HepG2 (cell line): ENCODE measurements at regions not wholly inside any gene's neighbourhood (a gene's known extent, or its start where the extent isn't known, plus 50 kb on each side); places are given as distances from the start of the nearest gene placed in this dataset.

Source experiments
- ARNT ChIP-seq: fragments of 450-650 bp; IDR thresholded peaks from 2 replicates; pipeline ENCODE4 v1.6.1; 2017
- FLYWCH1 ChIP-seq: sonication (generic); formaldehyde crosslinking; IDR thresholded peaks from 2 replicates; pipeline ENCODE4 v1.8.1; 2023; ENCODE audit warnings: mild to moderate bottlenecking, missing genetic modification reagents
- GFI1 ChIP-seq: sonication (generic); formaldehyde crosslinking; IDR thresholded peaks from 2 replicates; pipeline ENCODE4 v1.5.0; 2020; ENCODE audit warnings: missing genetic modification reagents, mild to moderate bottlenecking, borderline replicate concordance
- GPN1 ChIP-seq: sonication (generic); formaldehyde crosslinking; IDR thresholded peaks from 2 replicates; pipeline ENCODE4 v1.5.1; 2020; ENCODE audit warnings: missing genetic modification reagents, borderline replicate concordance
- HCFC1 ChIP-seq: fragments of 150-350 bp; IDR thresholded peaks from 2 replicates; pipeline ENCODE4 v1.6.1; 2014; ENCODE audit warnings: low read depth, low read length
- HDAC2 ChIP-seq: sonication (generic); formaldehyde crosslinking; IDR thresholded peaks from 2 replicates; pipeline ENCODE4 v1.4.0; 2020; ENCODE audit warnings: missing genetic modification reagents
- MIXL1 ChIP-seq: IDR thresholded peaks from 2 replicates; pipeline ENCODE4 v1.6.1; 2016
- SMC3 ChIP-seq: IDR thresholded peaks from 2 replicates; pipeline ENCODE4 v1.6.1; 2011; ENCODE audit warnings: low read length, improper control_type of control experiment
- SP1 ChIP-seq, 2 experiments: fragments of 450-650 bp in 1 of 2; sonication (generic) in 1 of 2; formaldehyde crosslinking in 1 of 2; IDR thresholded peaks; 2 replicates each; pipeline versions ENCODE4 v1.4.0 to v1.6.1; 2016 to 2020; ENCODE audit warnings: missing genetic modification reagents in 1 of 2
- ZNF331 ChIP-seq: sonication (generic); formaldehyde crosslinking; IDR thresholded peaks from 2 replicates; pipeline ENCODE4 v1.4.0; 2020; ENCODE audit warnings: missing genetic modification reagents
- ZNF354B ChIP-seq: sonication (generic); formaldehyde crosslinking; IDR thresholded peaks from 2 replicates; pipeline ENCODE4 v1.8.0; 2022; ENCODE audit warnings: mild to moderate bottlenecking, missing genetic modification reagents
- ZNF383 ChIP-seq: sonication (generic); formaldehyde crosslinking; IDR thresholded peaks from 2 replicates; pipeline ENCODE4 v1.4.0; 2020; ENCODE audit warnings: missing genetic modification reagents, mild to moderate bottlenecking, borderline replicate concordance
- TF ChIP-seq, protein P1 (sequence below): fragments of 450-650 bp; IDR thresholded peaks from 2 replicates; pipeline ENCODE4 v1.6.1; 2016
- TF ChIP-seq, protein P2 (sequence below), 2 experiments: sonication (generic) in 1 of 2; formaldehyde crosslinking in 1 of 2; IDR thresholded peaks; 2 replicates each; pipeline versions ENCODE4 v1.4.0 to v1.6.1; 2016 to 2020; ENCODE audit warnings: borderline replicate concordance in 1 of 2, low read depth in 1 of 2, mild to moderate bottlenecking in 1 of 2, missing genetic modification reagents in 1 of 2
- TF ChIP-seq, protein P3 (sequence below): sonication (generic); formaldehyde crosslinking; IDR thresholded peaks from 2 replicates; pipeline ENCODE4 v1.4.0; 2020; ENCODE audit warnings: missing genetic modification reagents
- TF ChIP-seq, protein P4 (sequence below): sonication (generic); formaldehyde crosslinking; IDR thresholded peaks from 2 replicates; pipeline ENCODE4 v1.4.0; 2020; ENCODE audit warnings: missing genetic modification reagents
- TF ChIP-seq, protein P5 (sequence below): sonication (generic); formaldehyde crosslinking; IDR thresholded peaks from 2 replicates; pipeline ENCODE4 v1.4.0; 2020; ENCODE audit warnings: low read depth, mild to moderate bottlenecking, missing genetic modification reagents

DNA sequence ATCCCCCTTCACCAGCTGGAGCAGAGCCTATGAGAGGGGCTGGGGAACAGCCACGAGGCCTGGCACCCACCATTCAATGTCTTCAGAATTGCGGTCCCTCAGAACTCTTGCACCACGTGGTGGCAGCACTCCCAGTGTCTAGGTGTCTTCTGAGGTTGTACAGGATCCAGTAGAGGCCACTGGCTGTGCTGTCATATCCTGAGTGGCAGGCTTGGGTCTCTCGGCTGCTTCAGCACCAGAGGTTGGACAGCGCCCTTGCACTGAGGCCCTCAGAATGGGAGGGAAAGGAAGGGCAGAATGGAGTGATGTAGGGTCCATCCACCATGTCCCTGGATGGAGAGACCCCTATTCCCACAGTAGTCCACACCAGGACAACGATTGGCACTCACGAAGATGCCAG lies 112.0 kb upstream of the TEKT4 start (continued):
- TF ChIP-seq HDAC2 (CRISPR knock-in tag) (peak; percentile 55; the same call in 1 of the 2 replicates), ZNF383 (CRISPR knock-in tag) (no peak), ZNF354B (no peak), SP1 (IDR thresholded peaks at IDR 0.05) (no peak), SP1 (CRISPR knock-in tag; IDR thresholded peaks at IDR 0.05) (no peak), MIXL1 (no peak), GPN1 (CRISPR knock-in tag) (no peak), SMC3 (no peak), ZNF331 (peak; percentile 69), ARNT (no peak), HCFC1 (no peak), GFI1 (CRISPR knock-in tag) (no peak), FLYWCH1 (CRISPR knock-in tag) (no peak)
- TF ChIP-seq, protein P1, sequence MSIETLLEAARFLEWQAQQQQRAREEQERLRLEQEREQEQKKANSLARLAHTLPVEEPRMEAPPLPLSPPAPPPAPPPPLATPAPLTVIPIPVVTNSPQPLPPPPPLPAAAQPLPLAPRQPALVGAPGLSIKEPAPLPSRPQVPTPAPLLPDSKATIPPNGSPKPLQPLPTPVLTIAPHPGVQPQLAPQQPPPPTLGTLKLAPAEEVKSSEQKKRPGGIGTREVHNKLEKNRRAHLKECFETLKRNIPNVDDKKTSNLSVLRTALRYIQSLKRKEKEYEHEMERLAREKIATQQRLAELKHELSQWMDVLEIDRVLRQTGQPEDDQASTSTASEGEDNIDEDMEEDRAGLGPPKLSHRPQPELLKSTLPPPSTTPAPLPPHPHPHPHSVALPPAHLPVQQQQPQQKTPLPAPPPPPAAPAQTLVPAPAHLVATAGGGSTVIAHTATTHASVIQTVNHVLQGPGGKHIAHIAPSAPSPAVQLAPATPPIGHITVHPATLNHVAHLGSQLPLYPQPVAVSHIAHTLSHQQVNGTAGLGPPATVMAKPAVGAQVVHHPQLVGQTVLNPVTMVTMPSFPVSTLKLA: peak; percentile 50
- TF ChIP-seq, protein P2, sequence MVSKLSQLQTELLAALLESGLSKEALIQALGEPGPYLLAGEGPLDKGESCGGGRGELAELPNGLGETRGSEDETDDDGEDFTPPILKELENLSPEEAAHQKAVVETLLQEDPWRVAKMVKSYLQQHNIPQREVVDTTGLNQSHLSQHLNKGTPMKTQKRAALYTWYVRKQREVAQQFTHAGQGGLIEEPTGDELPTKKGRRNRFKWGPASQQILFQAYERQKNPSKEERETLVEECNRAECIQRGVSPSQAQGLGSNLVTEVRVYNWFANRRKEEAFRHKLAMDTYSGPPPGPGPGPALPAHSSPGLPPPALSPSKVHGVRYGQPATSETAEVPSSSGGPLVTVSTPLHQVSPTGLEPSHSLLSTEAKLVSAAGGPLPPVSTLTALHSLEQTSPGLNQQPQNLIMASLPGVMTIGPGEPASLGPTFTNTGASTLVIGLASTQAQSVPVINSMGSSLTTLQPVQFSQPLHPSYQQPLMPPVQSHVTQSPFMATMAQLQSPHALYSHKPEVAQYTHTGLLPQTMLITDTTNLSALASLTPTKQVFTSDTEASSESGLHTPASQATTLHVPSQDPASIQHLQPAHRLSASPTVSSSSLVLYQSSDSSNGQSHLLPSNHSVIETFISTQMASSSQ (IDR thresholded peaks at IDR 0.05; ENCODE audit: low read depth): no peak
- TF ChIP-seq, protein P2 (CRISPR knock-in tag; IDR thresholded peaks at IDR 0.05; ENCODE audit: borderline replicate concordance): no peak
- TF ChIP-seq, protein P3, sequence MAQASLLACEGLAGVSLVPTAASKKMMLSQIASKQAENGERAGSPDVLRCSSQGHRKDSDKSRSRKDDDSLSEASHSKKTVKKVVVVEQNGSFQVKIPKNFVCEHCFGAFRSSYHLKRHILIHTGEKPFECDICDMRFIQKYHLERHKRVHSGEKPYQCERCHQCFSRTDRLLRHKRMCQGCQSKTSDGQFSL: no peak
- TF ChIP-seq, protein P4, sequence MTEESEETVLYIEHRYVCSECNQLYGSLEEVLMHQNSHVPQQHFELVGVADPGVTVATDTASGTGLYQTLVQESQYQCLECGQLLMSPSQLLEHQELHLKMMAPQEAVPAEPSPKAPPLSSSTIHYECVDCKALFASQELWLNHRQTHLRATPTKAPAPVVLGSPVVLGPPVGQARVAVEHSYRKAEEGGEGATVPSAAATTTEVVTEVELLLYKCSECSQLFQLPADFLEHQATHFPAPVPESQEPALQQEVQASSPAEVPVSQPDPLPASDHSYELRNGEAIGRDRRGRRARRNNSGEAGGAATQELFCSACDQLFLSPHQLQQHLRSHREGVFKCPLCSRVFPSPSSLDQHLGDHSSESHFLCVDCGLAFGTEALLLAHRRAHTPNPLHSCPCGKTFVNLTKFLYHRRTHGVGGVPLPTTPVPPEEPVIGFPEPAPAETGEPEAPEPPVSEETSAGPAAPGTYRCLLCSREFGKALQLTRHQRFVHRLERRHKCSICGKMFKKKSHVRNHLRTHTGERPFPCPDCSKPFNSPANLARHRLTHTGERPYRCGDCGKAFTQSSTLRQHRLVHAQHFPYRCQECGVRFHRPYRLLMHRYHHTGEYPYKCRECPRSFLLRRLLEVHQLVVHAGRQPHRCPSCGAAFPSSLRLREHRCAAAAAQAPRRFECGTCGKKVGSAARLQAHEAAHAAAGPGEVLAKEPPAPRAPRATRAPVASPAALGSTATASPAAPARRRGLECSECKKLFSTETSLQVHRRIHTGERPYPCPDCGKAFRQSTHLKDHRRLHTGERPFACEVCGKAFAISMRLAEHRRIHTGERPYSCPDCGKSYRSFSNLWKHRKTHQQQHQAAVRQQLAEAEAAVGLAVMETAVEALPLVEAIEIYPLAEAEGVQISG: peak; percentile 59; the same call in 1 of the 2 replicates
- TF ChIP-seq, protein P5, sequence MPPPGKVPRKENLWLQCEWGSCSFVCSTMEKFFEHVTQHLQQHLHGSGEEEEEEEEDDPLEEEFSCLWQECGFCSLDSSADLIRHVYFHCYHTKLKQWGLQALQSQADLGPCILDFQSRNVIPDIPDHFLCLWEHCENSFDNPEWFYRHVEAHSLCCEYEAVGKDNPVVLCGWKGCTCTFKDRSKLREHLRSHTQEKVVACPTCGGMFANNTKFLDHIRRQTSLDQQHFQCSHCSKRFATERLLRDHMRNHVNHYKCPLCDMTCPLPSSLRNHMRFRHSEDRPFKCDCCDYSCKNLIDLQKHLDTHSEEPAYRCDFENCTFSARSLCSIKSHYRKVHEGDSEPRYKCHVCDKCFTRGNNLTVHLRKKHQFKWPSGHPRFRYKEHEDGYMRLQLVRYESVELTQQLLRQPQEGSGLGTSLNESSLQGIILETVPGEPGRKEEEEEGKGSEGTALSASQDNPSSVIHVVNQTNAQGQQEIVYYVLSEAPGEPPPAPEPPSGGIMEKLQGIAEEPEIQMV (CRISPR knock-in tag): 0 out of 2 replicates have a peak, but pooled peaks have one; percentile 50
